A673 (cell line): ENCODE measurements at regions not wholly inside any gene's neighbourhood (a gene's known extent, or its start where the extent isn't known, plus 50 kb on each side); places are given as distances from the start of the nearest gene placed in this dataset.

Experiments
- EZH2 ChIP-seq: fragments of 200-600 bp; sonication (generic); IDR thresholded peaks from 2 replicates; pipeline ENCODE4 v1.6.1; 2017; ENCODE audit warnings: borderline replicate concordance, low read depth, mild to moderate bottlenecking, mixed read lengths, antibody characterized with exemption, low read length; ENCODE audit not compliant: poor library complexity, severe bottlenecking
- TF ChIP-seq, protein P1 (sequence below): fragments of 300-800, 200-600 bp; sonication (generic); conservative IDR thresholded peaks from 2 replicates; pipeline ENCODE4 v1.5.1; 2017; ENCODE audit warnings: low read depth, mild to moderate bottlenecking, antibody characterized with exemption, low read length, moderate library complexity, mixed read lengths

- TF ChIP-seq, protein P1, sequence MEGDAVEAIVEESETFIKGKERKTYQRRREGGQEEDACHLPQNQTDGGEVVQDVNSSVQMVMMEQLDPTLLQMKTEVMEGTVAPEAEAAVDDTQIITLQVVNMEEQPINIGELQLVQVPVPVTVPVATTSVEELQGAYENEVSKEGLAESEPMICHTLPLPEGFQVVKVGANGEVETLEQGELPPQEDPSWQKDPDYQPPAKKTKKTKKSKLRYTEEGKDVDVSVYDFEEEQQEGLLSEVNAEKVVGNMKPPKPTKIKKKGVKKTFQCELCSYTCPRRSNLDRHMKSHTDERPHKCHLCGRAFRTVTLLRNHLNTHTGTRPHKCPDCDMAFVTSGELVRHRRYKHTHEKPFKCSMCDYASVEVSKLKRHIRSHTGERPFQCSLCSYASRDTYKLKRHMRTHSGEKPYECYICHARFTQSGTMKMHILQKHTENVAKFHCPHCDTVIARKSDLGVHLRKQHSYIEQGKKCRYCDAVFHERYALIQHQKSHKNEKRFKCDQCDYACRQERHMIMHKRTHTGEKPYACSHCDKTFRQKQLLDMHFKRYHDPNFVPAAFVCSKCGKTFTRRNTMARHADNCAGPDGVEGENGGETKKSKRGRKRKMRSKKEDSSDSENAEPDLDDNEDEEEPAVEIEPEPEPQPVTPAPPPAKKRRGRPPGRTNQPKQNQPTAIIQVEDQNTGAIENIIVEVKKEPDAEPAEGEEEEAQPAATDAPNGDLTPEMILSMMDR, result no peak
- no peak for TF ChIP-seq EZH2
Observed at GRCh38 chr12:118589162-118589561, 212.8 kb downstream of the SUDS3 start.
